ENCODE measurements at regions not wholly inside any gene's neighbourhood (a gene's known extent, or its start where the extent isn't known, plus 50 kb on each side); places are given as distances from the start of the nearest gene placed in this dataset.

DNA sequence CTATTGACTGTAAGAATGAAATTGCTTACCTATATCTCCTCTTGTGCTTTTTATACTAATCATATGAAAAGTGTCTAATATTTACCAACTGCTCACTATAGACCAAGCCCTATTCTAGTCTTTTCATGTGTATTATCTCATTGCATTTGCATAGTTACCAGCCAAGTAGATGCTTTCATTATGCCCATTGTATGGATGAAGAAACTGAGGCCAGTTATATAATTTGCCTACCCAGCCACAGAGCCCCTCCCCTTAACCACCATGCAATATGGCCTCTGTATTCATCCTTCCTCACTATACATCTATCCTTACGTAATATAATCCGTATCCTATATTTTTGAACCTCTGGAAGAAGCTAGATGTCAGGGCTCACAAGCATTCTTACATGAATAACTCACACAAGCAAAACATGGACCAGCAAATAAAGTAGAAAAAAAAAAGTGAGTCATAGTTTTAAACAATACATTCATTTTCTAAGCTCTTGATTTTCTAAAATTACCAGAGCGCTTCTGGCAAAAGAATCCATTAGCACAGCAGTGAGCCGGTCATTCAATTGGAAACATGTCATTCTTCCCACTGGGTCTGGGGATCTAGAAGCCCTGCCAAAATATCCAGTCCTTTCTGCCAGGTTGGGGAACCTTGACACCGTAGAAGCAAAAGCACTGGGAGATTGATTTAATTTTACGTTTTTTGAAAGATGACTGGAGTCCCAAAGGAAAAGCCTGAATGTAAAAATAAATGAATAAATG lies 80.0 kb downstream of the C11orf91 start:
- no peaks in the 10 kb centered on the region for H3K9me3 Mint-ChIP-seq (ENCODE audit: insufficient read depth)
- 100% methylated on average over 2 of the region's 6 CpGs for WGBS (ENCODE audit: insufficient coverage)
- no peak overlapping the region for H3K27ac Mint-ChIP-seq
- H3K27ac ChIP-seq (ENCODE audit: low read length in 2 of 2): no peak overlapping the region
- CTCF ChIA-PET: no interaction called here
- no peaks in the 10 kb centered on the region for H3K4me1 ChIP-seq (ENCODE audit: control insufficient read depth in 2 of 2, insufficient read depth in 2 of 2, low read length in 2 of 2)
- DNase-seq: no peak
- peaks cover 0 to 3% (median 0%) of the 10 kb centered on the region in 3 donors for H3K9me3 ChIP-seq (ENCODE audit: control extremely low read depth in 1 of 3, control insufficient read depth in 2 of 3, insufficient read depth in 1 of 3, low read length in 2 of 3)
- no peak overlapping the region for H3K9ac ChIP-seq (ENCODE audit: low read length)
- H3K4me1 Mint-ChIP-seq: no peaks in the 10 kb centered on the region
- TF ChIP-seq, protein P1, sequence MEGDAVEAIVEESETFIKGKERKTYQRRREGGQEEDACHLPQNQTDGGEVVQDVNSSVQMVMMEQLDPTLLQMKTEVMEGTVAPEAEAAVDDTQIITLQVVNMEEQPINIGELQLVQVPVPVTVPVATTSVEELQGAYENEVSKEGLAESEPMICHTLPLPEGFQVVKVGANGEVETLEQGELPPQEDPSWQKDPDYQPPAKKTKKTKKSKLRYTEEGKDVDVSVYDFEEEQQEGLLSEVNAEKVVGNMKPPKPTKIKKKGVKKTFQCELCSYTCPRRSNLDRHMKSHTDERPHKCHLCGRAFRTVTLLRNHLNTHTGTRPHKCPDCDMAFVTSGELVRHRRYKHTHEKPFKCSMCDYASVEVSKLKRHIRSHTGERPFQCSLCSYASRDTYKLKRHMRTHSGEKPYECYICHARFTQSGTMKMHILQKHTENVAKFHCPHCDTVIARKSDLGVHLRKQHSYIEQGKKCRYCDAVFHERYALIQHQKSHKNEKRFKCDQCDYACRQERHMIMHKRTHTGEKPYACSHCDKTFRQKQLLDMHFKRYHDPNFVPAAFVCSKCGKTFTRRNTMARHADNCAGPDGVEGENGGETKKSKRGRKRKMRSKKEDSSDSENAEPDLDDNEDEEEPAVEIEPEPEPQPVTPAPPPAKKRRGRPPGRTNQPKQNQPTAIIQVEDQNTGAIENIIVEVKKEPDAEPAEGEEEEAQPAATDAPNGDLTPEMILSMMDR (IDR thresholded peaks at IDR 0.05): no peak
- no peak for TF ChIP-seq EZH2 (IDR thresholded peaks at IDR 0.05; ENCODE audit: borderline replicate concordance, insufficient read depth, low read depth, low read length, poor library complexity, severe bottlenecking)
- ATAC-seq (ENCODE audit: low read depth): no peak
- H3K27me3 Mint-ChIP-seq: peaks cover 10% of the 10 kb centered on the region
- peaks cover 0 to 9% (median 3%) of the 10 kb centered on the region in 4 experiments for H3K27me3 ChIP-seq (replicated peaks in 1 of 4; ENCODE audit: control extremely low read depth in 1 of 4, control insufficient read depth in 3 of 4, insufficient read depth in 4 of 4, low read length in 3 of 4)
- POLR2A ChIA-PET: no interaction called here
- H4K20me1 ChIP-seq (ENCODE audit: control insufficient read depth, insufficient read depth, low read length, poor library complexity, severe bottlenecking): no peaks in the 10 kb centered on the region
- no peaks in the 10 kb centered on the region for H3K79me2 ChIP-seq (ENCODE audit: control insufficient read depth, insufficient read depth, low read length)
- H3K4me3 Mint-ChIP-seq: no peak overlapping the region
- H3K4me2 ChIP-seq (replicated peaks; ENCODE audit: low read depth, low read length, poor library complexity, severe bottlenecking): no peak overlapping the region
- H3K4me3 ChIP-seq (ENCODE audit: control extremely low read depth in 1 of 5, extremely low read depth in 1 of 5, insufficient read depth in 1 of 5, low read depth in 2 of 5, low read length in 4 of 5): no peak overlapping the region
- intact Hi-C loops (cut with micrococcal nuclease): no loop called here
- H3K36me3 ChIP-seq (replicated peaks in 1 of 2; ENCODE audit: control extremely low read depth in 1 of 2, control insufficient read depth in 1 of 2, extremely low read depth in 1 of 2, insufficient read depth in 2 of 2, low read length in 1 of 2): no peaks in the 10 kb centered on the region
- H2AFZ ChIP-seq (ENCODE audit: insufficient read depth, low read depth, low read length, poor library complexity, severe bottlenecking): no peak overlapping the region

GRCh38 chr11:33618956-33619355 lies 81.7 kb downstream of the C11orf91 start:
- Histone ChIP-seq H3K4me2 (replicated peaks; ENCODE audit: low read depth, low read length, poor library complexity, severe bottlenecking) (no peak overlapping the region), H2AFZ (ENCODE audit: insufficient read depth, low read depth, low read length, poor library complexity, severe bottlenecking) (no peak overlapping the region), H3K4me1 (ENCODE audit: control insufficient read depth in 2 of 2, insufficient read depth in 2 of 2, low read length in 2 of 2) (no peaks in the 10 kb centered on the region), H3K9ac (ENCODE audit: low read length) (no peak overlapping the region), H3K4me3 (ENCODE audit: control extremely low read depth in 1 of 5, extremely low read depth in 1 of 5, insufficient read depth in 1 of 5, low read depth in 2 of 5, low read length in 4 of 5) (no peak overlapping the region), H3K27ac (ENCODE audit: low read length in 2 of 2) (no peak overlapping the region), H3K36me3 (replicated peaks in 1 of 2; ENCODE audit: control extremely low read depth in 1 of 2, control insufficient read depth in 1 of 2, extremely low read depth in 1 of 2, insufficient read depth in 2 of 2, low read length in 1 of 2) (no peaks in the 10 kb centered on the region), H3K27me3 (replicated peaks in 1 of 4; ENCODE audit: control extremely low read depth in 1 of 4, control insufficient read depth in 3 of 4, insufficient read depth in 4 of 4, low read length in 3 of 4) (peaks cover 0 to 9% (median 3%) of the 10 kb centered on the region in 4 experiments), H3K79me2 (ENCODE audit: control insufficient read depth, insufficient read depth, low read length) (no peaks in the 10 kb centered on the region), H4K20me1 (ENCODE audit: control insufficient read depth, insufficient read depth, low read length, poor library complexity, severe bottlenecking) (no peaks in the 10 kb centered on the region), H3K9me3 (ENCODE audit: control extremely low read depth in 1 of 3, control insufficient read depth in 2 of 3, insufficient read depth in 1 of 3, low read length in 2 of 3) (no peaks in the 10 kb centered on the region)
- Mint-ChIP-seq H3K4me1 (no peaks in the 10 kb centered on the region), H3K9me3 (ENCODE audit: insufficient read depth) (no peaks in the 10 kb centered on the region), H3K27me3 (peaks cover 10% of the 10 kb centered on the region), H3K27ac (no peak overlapping the region), H3K4me3 (no peak overlapping the region)
- ChIA-PET CTCF (no interaction called here), POLR2A (no interaction called here)
- DNase-seq (no peak), ATAC-seq (ENCODE audit: low read depth) (no peak)
- 86% methylated on average over 7 of the region's 7 CpGs for WGBS (ENCODE audit: insufficient coverage)
- TF ChIP-seq, protein P1 (IDR thresholded peaks at IDR 0.05): no peak
- TF ChIP-seq EZH2 (IDR thresholded peaks at IDR 0.05; ENCODE audit: borderline replicate concordance, insufficient read depth, low read depth, low read length, poor library complexity, severe bottlenecking): no peak
- intact Hi-C loops (cut with micrococcal nuclease): no loop called here

Measured in B cell (primary cell).